ENCODE measurements at regions not wholly inside any gene's neighbourhood (a gene's known extent, or its start where the extent isn't known, plus 50 kb on each side); places are given as distances from the start of the nearest gene placed in this dataset.

GRCh38 chr1:104853276-104853675, 1103.6 kb downstream of the AMY1C start:
- H3K27me3 ChIP-seq (ENCODE audit: insufficient read depth, low read length) = no peaks in the 10 kb centered on the region
- no peaks in the 10 kb centered on the region for H3K36me3 ChIP-seq (ENCODE audit: insufficient read depth, low read length)
- no peak overlapping the region for H2AFZ ChIP-seq (ENCODE audit: low read length, unreplicated experiment)
- H3K4me1 ChIP-seq (ENCODE audit: control insufficient read depth, insufficient read depth, low read length, unreplicated experiment) = no peaks in the 10 kb centered on the region
- H3K27ac ChIP-seq (ENCODE audit: low read depth, low read length) = no peak overlapping the region
- H3K79me2 ChIP-seq (ENCODE audit: control insufficient read depth, insufficient read depth, low read length, unreplicated experiment) = no peaks in the 10 kb centered on the region
- no peak overlapping the region for H3K4me3 ChIP-seq (ENCODE audit: low read depth, low read length)

- H2AFZ ChIP-seq (ENCODE audit: low read length, unreplicated experiment) = no peak overlapping the region
Measured at GRCh38 chr1:104854529-104854928, 1104.8 kb downstream of the AMY1C start.

GRCh38 chr1:104855550-104855949, 1105.9 kb downstream of the AMY1C start:
- H3K4me1 ChIP-seq (ENCODE audit: control insufficient read depth, insufficient read depth, low read length, unreplicated experiment) = no peaks in the 10 kb centered on the region
- no peaks in the 10 kb centered on the region for H3K79me2 ChIP-seq (ENCODE audit: control insufficient read depth, insufficient read depth, low read length, unreplicated experiment)
- no peak overlapping the region for H2AFZ ChIP-seq (ENCODE audit: low read length, unreplicated experiment)
- H3K36me3 ChIP-seq (ENCODE audit: insufficient read depth, low read length) = no peaks in the 10 kb centered on the region
- no peak overlapping the region for H3K4me3 ChIP-seq (ENCODE audit: low read depth, low read length)
- no peaks in the 10 kb centered on the region for H3K27me3 ChIP-seq (ENCODE audit: insufficient read depth, low read length)
- no peak overlapping the region for H3K27ac ChIP-seq (ENCODE audit: low read depth, low read length)

More at GRCh38 chr1:104854529-104854928, 1104.8 kb downstream of the AMY1C start:
- Histone ChIP-seq H3K27me3 (ENCODE audit: insufficient read depth, low read length) (no peaks in the 10 kb centered on the region), H3K27ac (ENCODE audit: low read depth, low read length) (no peak overlapping the region), H3K4me1 (ENCODE audit: control insufficient read depth, insufficient read depth, low read length, unreplicated experiment) (no peaks in the 10 kb centered on the region), H3K36me3 (ENCODE audit: insufficient read depth, low read length) (no peaks in the 10 kb centered on the region), H3K79me2 (ENCODE audit: control insufficient read depth, insufficient read depth, low read length, unreplicated experiment) (no peaks in the 10 kb centered on the region), H3K4me3 (ENCODE audit: low read depth, low read length) (no peak overlapping the region)

- Histone ChIP-seq H3K27me3 (ENCODE audit: insufficient read depth, low read length) (no peaks in the 10 kb centered on the region), H3K79me2 (ENCODE audit: control insufficient read depth, insufficient read depth, low read length, unreplicated experiment) (no peaks in the 10 kb centered on the region), H2AFZ (ENCODE audit: low read length, unreplicated experiment) (no peak overlapping the region), H3K36me3 (ENCODE audit: insufficient read depth, low read length) (no peaks in the 10 kb centered on the region), H3K4me1 (ENCODE audit: control insufficient read depth, insufficient read depth, low read length, unreplicated experiment) (no peaks in the 10 kb centered on the region), H3K27ac (ENCODE audit: low read depth, low read length) (no peak overlapping the region), H3K4me3 (ENCODE audit: low read depth, low read length) (no peak overlapping the region)
Measured at GRCh38 chr1:104856091-104856490, 1106.4 kb downstream of the AMY1C start.

- Histone ChIP-seq H2AFZ (ENCODE audit: low read length, unreplicated experiment) (no peak overlapping the region), H3K4me1 (ENCODE audit: control insufficient read depth, insufficient read depth, low read length, unreplicated experiment) (no peaks in the 10 kb centered on the region), H3K27ac (ENCODE audit: low read depth, low read length) (no peak overlapping the region), H3K79me2 (ENCODE audit: control insufficient read depth, insufficient read depth, low read length, unreplicated experiment) (no peaks in the 10 kb centered on the region), H3K27me3 (ENCODE audit: insufficient read depth, low read length) (no peaks in the 10 kb centered on the region), H3K36me3 (ENCODE audit: insufficient read depth, low read length) (no peaks in the 10 kb centered on the region), H3K4me3 (ENCODE audit: low read depth, low read length) (no peak overlapping the region)
Measured at GRCh38 chr1:104856518-104856917, 1106.8 kb downstream of the AMY1C start.

- Histone ChIP-seq H2AFZ (ENCODE audit: low read length, unreplicated experiment) (no peak overlapping the region), H3K79me2 (ENCODE audit: control insufficient read depth, insufficient read depth, low read length, unreplicated experiment) (no peaks in the 10 kb centered on the region), H3K27me3 (ENCODE audit: insufficient read depth, low read length) (no peaks in the 10 kb centered on the region), H3K27ac (ENCODE audit: low read depth, low read length) (no peak overlapping the region), H3K4me3 (ENCODE audit: low read depth, low read length) (no peak overlapping the region), H3K36me3 (ENCODE audit: insufficient read depth, low read length) (no peaks in the 10 kb centered on the region), H3K4me1 (ENCODE audit: control insufficient read depth, insufficient read depth, low read length, unreplicated experiment) (no peaks in the 10 kb centered on the region)
Measured at GRCh38 chr1:104868794-104869193, 1119.1 kb downstream of the AMY1C start.

- H3K27me3 ChIP-seq (ENCODE audit: insufficient read depth, low read length) = no peaks in the 10 kb centered on the region
- H3K4me1 ChIP-seq (ENCODE audit: control insufficient read depth, insufficient read depth, low read length, unreplicated experiment) = no peaks in the 10 kb centered on the region
- H2AFZ ChIP-seq (ENCODE audit: low read length, unreplicated experiment) = no peak overlapping the region
- no peak overlapping the region for H3K27ac ChIP-seq (ENCODE audit: low read depth, low read length)
- no peaks in the 10 kb centered on the region for H3K79me2 ChIP-seq (ENCODE audit: control insufficient read depth, insufficient read depth, low read length, unreplicated experiment)
- H3K36me3 ChIP-seq (ENCODE audit: insufficient read depth, low read length) = no peaks in the 10 kb centered on the region
- H3K4me3 ChIP-seq (ENCODE audit: low read depth, low read length) = no peak overlapping the region
Measured at GRCh38 chr1:104874044-104874443, 1124.3 kb downstream of the AMY1C start.

GRCh38 chr1:104878203-104878909, 1128.7 kb downstream of the AMY1C start:
- Histone ChIP-seq H3K27me3 (ENCODE audit: insufficient read depth, low read length) (no peaks in the 10 kb centered on the region), H3K36me3 (ENCODE audit: insufficient read depth, low read length) (no peaks in the 10 kb centered on the region), H3K4me1 (ENCODE audit: control insufficient read depth, insufficient read depth, low read length, unreplicated experiment) (no peaks in the 10 kb centered on the region), H2AFZ (ENCODE audit: low read length, unreplicated experiment) (no peak overlapping the region), H3K4me3 (ENCODE audit: low read depth, low read length) (no peak overlapping the region), H3K79me2 (ENCODE audit: control insufficient read depth, insufficient read depth, low read length, unreplicated experiment) (no peaks in the 10 kb centered on the region), H3K27ac (ENCODE audit: low read depth, low read length) (no peak overlapping the region)

GRCh38 chr1:104884939-104885338, 1135.2 kb downstream of the AMY1C start:
- Histone ChIP-seq H3K4me1 (ENCODE audit: control insufficient read depth, insufficient read depth, low read length, unreplicated experiment) (no peaks in the 10 kb centered on the region), H3K4me3 (ENCODE audit: low read depth, low read length) (no peak overlapping the region), H3K36me3 (ENCODE audit: insufficient read depth, low read length) (no peaks in the 10 kb centered on the region), H2AFZ (ENCODE audit: low read length, unreplicated experiment) (no peak overlapping the region), H3K79me2 (ENCODE audit: control insufficient read depth, insufficient read depth, low read length, unreplicated experiment) (no peaks in the 10 kb centered on the region), H3K27ac (ENCODE audit: low read depth, low read length) (no peak overlapping the region), H3K27me3 (ENCODE audit: insufficient read depth, low read length) (no peaks in the 10 kb centered on the region)

- H3K36me3 ChIP-seq (ENCODE audit: insufficient read depth, low read length) = no peaks in the 10 kb centered on the region
- no peaks in the 10 kb centered on the region for H3K79me2 ChIP-seq (ENCODE audit: control insufficient read depth, insufficient read depth, low read length, unreplicated experiment)
- H2AFZ ChIP-seq (ENCODE audit: low read length, unreplicated experiment) = no peak overlapping the region
- no peak overlapping the region for H3K4me3 ChIP-seq (ENCODE audit: low read depth, low read length)
- no peaks in the 10 kb centered on the region for H3K4me1 ChIP-seq (ENCODE audit: control insufficient read depth, insufficient read depth, low read length, unreplicated experiment)
- H3K27me3 ChIP-seq (ENCODE audit: insufficient read depth, low read length) = no peaks in the 10 kb centered on the region
- H3K27ac ChIP-seq (ENCODE audit: low read depth, low read length) = no peak overlapping the region
Measured at GRCh38 chr1:104905322-104905721, 1155.6 kb downstream of the AMY1C start.

GRCh38 chr1:104906141-104906540, 1156.4 kb downstream of the AMY1C start:
- H3K27me3 ChIP-seq (ENCODE audit: insufficient read depth, low read length) = no peaks in the 10 kb centered on the region
- H3K4me3 ChIP-seq (ENCODE audit: low read depth, low read length) = no peak overlapping the region
- no peaks in the 10 kb centered on the region for H3K4me1 ChIP-seq (ENCODE audit: control insufficient read depth, insufficient read depth, low read length, unreplicated experiment)
- no peaks in the 10 kb centered on the region for H3K79me2 ChIP-seq (ENCODE audit: control insufficient read depth, insufficient read depth, low read length, unreplicated experiment)
- no peak overlapping the region for H2AFZ ChIP-seq (ENCODE audit: low read length, unreplicated experiment)
- H3K36me3 ChIP-seq (ENCODE audit: insufficient read depth, low read length) = no peaks in the 10 kb centered on the region
- H3K27ac ChIP-seq (ENCODE audit: low read depth, low read length) = no peak overlapping the region

Measured in ACC112 (cell line).